Liver (tissue), 3 donors: ENCODE measurements at regions not wholly inside any gene's neighbourhood (a gene's known extent, or its start where the extent isn't known, plus 50 kb on each side); places are given as distances from the start of the nearest gene placed in this dataset.

Source experiments
- CTCF ChIP-seq: fragments of 150-350 bp; IDR thresholded peaks from 2 replicates; pipeline ENCODE4 v1.5.1; 2017; ENCODE audit warnings: improper control_type of control experiment, low read depth, low read length; ENCODE audit not compliant: missing input control
- RAD21 ChIP-seq, 2 donors: IDR thresholded peaks; 2 replicates each; pipeline ENCODE4 v1.6.1; 2016; ENCODE audit warnings: antibody characterized with exemption in 2 of 2, mild to moderate bottlenecking in 2 of 2
- TAF1 ChIP-seq: conservative IDR thresholded peaks from 2 replicates; pipeline ENCODE4 v1.6.1; 2016; ENCODE audit warnings: antibody characterized with exemption, mild to moderate bottlenecking
- donor health status: healthy.
- donor health status: healthy.

- TF ChIP-seq RAD21 (IDR thresholded peaks at IDR 0.05) (no peak), TAF1 (no peak), CTCF (no peak)
Observed at GRCh38 chr15:93603550-93603949, 514.5 kb upstream of the RGMA start.
